Heart left ventricle (tissue), 16 donors: ENCODE measurements at regions not wholly inside any gene's neighbourhood (a gene's known extent, or its start where the extent isn't known, plus 50 kb on each side); places are given as distances from the start of the nearest gene placed in this dataset.

ENCODE experiments used
- ATAC-seq, 4 donors: fragments of 200-7000 bp; cut with Tn5 transposase; one replicate each; pipeline ENCODE4 v1.9.1; 2020 to 2022; ENCODE audit warnings: moderate library complexity in 4 of 4, mild to moderate bottlenecking in 3 of 4, moderate number of reproducible peaks in 1 of 4
- DNase-seq, 5 donors: peaks; one replicate each; pipeline ENCODE4 v3.0.0-alpha.2; 2020
- H3K27ac ChIP-seq, 12 donors: fragments of 200-600 bp; sonication (generic) in 4 of 12; one replicate each; pipeline versions ENCODE4 v1.5.0 to v1.8.0; 2016 to 2022; ENCODE audit warnings: mild to moderate bottlenecking in 2 of 12
- H3K27me3 ChIP-seq, 9 donors: fragments of 200-600 bp; sonication (generic) in 2 of 9; one replicate each; pipeline versions ENCODE4 v1.5.1 to v1.8.0; 2016 to 2022; ENCODE audit warnings: mild to moderate bottlenecking in 3 of 9
- H3K36me3 ChIP-seq, 9 donors: fragments of 200-600 bp; sonication (generic) in 2 of 9; one replicate each; pipeline versions ENCODE4 v1.5.0 to v1.8.0; 2018 to 2022; ENCODE audit warnings: mild to moderate bottlenecking in 2 of 9
- H3K4me1 ChIP-seq, 12 donors: fragments of 200-600 bp; sonication (generic) in 4 of 12; one replicate each; pipeline versions ENCODE4 v1.5.0 to v1.8.0; 2016 to 2022; ENCODE audit warnings: mild to moderate bottlenecking in 3 of 12
- H3K4me3 ChIP-seq, 12 donors: fragments of 200-600 bp; sonication (generic) in 4 of 12; one replicate each; pipeline versions ENCODE4 v1.5.0 to v1.8.0; 2017 to 2022; ENCODE audit warnings: mild to moderate bottlenecking in 9 of 12, moderate library complexity in 4 of 12
- H3K9me3 ChIP-seq, 12 donors: fragments of 200-600 bp; sonication (generic) in 4 of 12; one replicate each; pipeline versions ENCODE4 v1.5.0 to v1.8.0; 2016 to 2022; ENCODE audit warnings: mild to moderate bottlenecking in 1 of 12
- CTCF ChIP-seq, 12 donors: fragments of 200-600 bp; sonication (generic) in 4 of 12; IDR thresholded peaks; one replicate each; pipeline versions ENCODE4 v1.5.0 to v1.8.0; 2018 to 2022; ENCODE audit warnings: antibody characterized with exemption in 12 of 12, mild to moderate bottlenecking in 5 of 12
- POLR2A ChIP-seq, 2 donors: fragments of 450-650 bp; IDR thresholded peaks; one replicate each; pipeline ENCODE4 v1.6.1; 2017; ENCODE audit warnings: antibody characterized with exemption in 2 of 2, mild to moderate bottlenecking in 2 of 2, moderate library complexity in 2 of 2
- WGBS, 4 donors: extraction: QIAGEN DNeasy Blood & Tissue Kit in 2 of 4; methylation state at CpG; one replicate each; pipeline versions ENCODE4 v1.1.5 to v1.1.7; 2013 to 2018; 5-methylcytosine and 5-hydroxymethylcytosine counted together
- intact Hi-C, 10 donors: fragments of 100-400 bp; cut with DNase I; formaldehyde crosslinking; loops; one replicate each; pipeline versions ENCODE4 v1.11.1 to v1.14.2; 2022
- donor health status: ischemic (EF 13 %, LVEDD 7.1; RV severe dilation, severe dysfunction).
- donor health status: healthy with polysubstance abuse.
- donor health status: DM: no; HTN: yes; CAD: no.
- donor health status: DM: no; HTN: no; CAD: no.
- donor health status: ischemic (EF 25% LVEDD 6.9; RV normal size, moderate dysfunction).
- donor health status: ischemic (EF 25% LVEDD 5.7; RV mildly dilated, moderate dysfunction).
- donor health status: healthy.
- donor health status: DM: yes; HTN: yes; CAD: no.
- donor health status: ischemic (EF 35%, LVEDD 5.7; RV mildly dilated, moderate dysfunction).
- donor health status: nonischemic (EF 11% LVEDD 7.7; RV severe dilation, severe dysfunction).
- donor health status: DM: yes; HTN: yes; CAD: no.
- donor health status: PGD.
- donor health status: ischemic (EF 29% LVEDD 5.4; RV normal size, mild dysfunction).
- donor health status: nonischemic (EF 23%, LVEDD 6.1; RV moderate dilation, normal function).

- Histone ChIP-seq H3K27ac (no peak overlapping the region), H3K27me3 (no peaks in the 10 kb centered on the region), H3K9me3 (peaks cover 0 to 10% (median 0%) of the 10 kb centered on the region in 12 donors), H3K36me3 (no peaks in the 10 kb centered on the region), H3K4me1 (no peaks in the 10 kb centered on the region), H3K4me3 (no peak overlapping the region)
- 44 to 48% (median 46%) methylated on average over 5 of the region's 5 CpGs for WGBS, 4 donors
- ATAC-seq (no peak), DNase-seq (no peak)
- no peak for TF ChIP-seq CTCF (IDR thresholded peaks at IDR 0.05)
- TF ChIP-seq POLR2A (IDR thresholded peaks at IDR 0.05) = no peak
- intact Hi-C loops = no loop called here
Measured at GRCh38 chr20:17024513-17025119, 202.2 kb upstream of the PCSK2 start.

- Histone ChIP-seq H3K36me3 (no peaks in the 10 kb centered on the region), H3K9me3 (peaks cover 0 to 10% (median 0%) of the 10 kb centered on the region in 12 donors), H3K27ac (no peak overlapping the region), H3K4me1 (no peaks in the 10 kb centered on the region), H3K27me3 (no peaks in the 10 kb centered on the region), H3K4me3 (no peak overlapping the region)
- intact Hi-C loops = no loop called here
- DNase-seq (no peak), ATAC-seq (no peak)
- TF ChIP-seq CTCF (IDR thresholded peaks at IDR 0.05) = no peak
- TF ChIP-seq POLR2A (IDR thresholded peaks at IDR 0.05) = no peak
- WGBS, 4 donors = 86 to 99% (median 92%) methylated on average over 2 of the region's 2 CpGs
Measured at GRCh38 chr20:17026346-17026745, 200.5 kb upstream of the PCSK2 start.

GRCh38 chr20:17029698-17030097 lies 197.1 kb upstream of the PCSK2 start:
- no peak overlapping the region for H3K27ac ChIP-seq
- DNase-seq = no peak
- H3K36me3 ChIP-seq = no peaks in the 10 kb centered on the region
- intact Hi-C loops = no loop called here
- TF ChIP-seq CTCF (IDR thresholded peaks at IDR 0.05) (no peak), POLR2A (IDR thresholded peaks at IDR 0.05) (no peak)
- peaks cover 0 to 10% (median 0%) of the 10 kb centered on the region in 12 donors for H3K9me3 ChIP-seq
- no peak for ATAC-seq
- WGBS, 4 donors = 54 to 58% (median 55%) methylated on average over 4 of the region's 4 CpGs
- no peak overlapping the region for H3K4me3 ChIP-seq
- H3K27me3 ChIP-seq = no peaks in the 10 kb centered on the region
- no peaks in the 10 kb centered on the region for H3K4me1 ChIP-seq

- Histone ChIP-seq H3K36me3 (no peaks in the 10 kb centered on the region), H3K27ac (no peak overlapping the region), H3K4me3 (no peak overlapping the region), H3K4me1 (no peaks in the 10 kb centered on the region), H3K9me3 (no peaks in the 10 kb centered on the region), H3K27me3 (no peaks in the 10 kb centered on the region)
- intact Hi-C loops = no loop called here
- TF ChIP-seq CTCF (IDR thresholded peaks at IDR 0.05) (no peak), POLR2A (IDR thresholded peaks at IDR 0.05) (no peak)
- ATAC-seq (no peak), DNase-seq (no peak)
- 38 to 44% (median 42%) methylated on average over 1 of the region's 1 CpG for WGBS, 4 donors
Measured at GRCh38 chr20:17036541-17036940, 190.3 kb upstream of the PCSK2 start.
